Mesothelial cell of epicardium (in vitro differentiated cells): ENCODE measurements at regions not wholly inside any gene's neighbourhood (a gene's known extent, or its start where the extent isn't known, plus 50 kb on each side); places are given as distances from the start of the nearest gene placed in this dataset.

ENCODE experiments used
- DNase-seq, 2 experiments: peaks; one replicate each; pipeline ENCODE4 v3.0.0; 2021; ENCODE audit warnings: low spot score in 2 of 2; ENCODE audit not compliant: unreplicated experiment in 2 of 2
- H3K27ac Mint-ChIP-seq: 2 replicates; pipeline ENCODE4 v1.8.0; 2021; ENCODE audit warnings: mixed read lengths
- H3K27me3 Mint-ChIP-seq: 2 replicates; pipeline ENCODE4 v1.8.0; 2021; ENCODE audit warnings: low read depth, mixed read lengths
- H3K36me3 Mint-ChIP-seq: 2 replicates; pipeline ENCODE4 v1.8.0; 2021; ENCODE audit warnings: mixed read lengths
- H3K4me1 Mint-ChIP-seq: 2 replicates; pipeline ENCODE4 v1.8.0; 2021; ENCODE audit warnings: mixed read lengths
- H3K4me3 Mint-ChIP-seq: 2 replicates; pipeline ENCODE4 v1.8.0; 2021; ENCODE audit warnings: mild to moderate bottlenecking, moderate library complexity, mixed read lengths
- H3K9me3 Mint-ChIP-seq: 2 replicates; pipeline ENCODE4 v1.8.0; 2021; ENCODE audit warnings: mixed read lengths
- TF ChIP-seq, protein P1 (sequence below): fragments of 200-600 bp; sonication (generic); IDR thresholded peaks from one replicate; pipeline ENCODE4 v1.5.0; 2021; ENCODE audit warnings: antibody characterized with exemption; ENCODE audit not compliant: unreplicated experiment

DNA sequence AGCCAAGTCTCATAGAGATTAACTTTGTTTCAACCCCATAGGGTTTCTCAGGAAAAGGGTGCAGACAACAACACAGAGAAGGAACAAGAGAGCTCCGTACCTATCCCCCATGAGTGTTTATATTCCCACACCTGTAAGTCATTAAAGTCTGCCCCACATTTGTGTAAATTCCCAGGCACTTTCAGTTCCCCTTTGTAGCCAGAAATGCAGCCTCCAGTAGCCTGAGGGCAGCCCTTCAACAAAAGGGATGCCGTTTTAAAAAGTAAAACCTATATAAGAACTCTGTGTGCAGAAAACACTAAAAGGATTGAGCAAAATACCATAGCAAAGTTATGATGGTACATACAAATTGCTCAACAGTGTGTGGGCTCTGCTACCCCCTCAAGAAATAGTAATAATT, 59.7 kb upstream of the TMEM108 start:
- TF ChIP-seq, protein P1, sequence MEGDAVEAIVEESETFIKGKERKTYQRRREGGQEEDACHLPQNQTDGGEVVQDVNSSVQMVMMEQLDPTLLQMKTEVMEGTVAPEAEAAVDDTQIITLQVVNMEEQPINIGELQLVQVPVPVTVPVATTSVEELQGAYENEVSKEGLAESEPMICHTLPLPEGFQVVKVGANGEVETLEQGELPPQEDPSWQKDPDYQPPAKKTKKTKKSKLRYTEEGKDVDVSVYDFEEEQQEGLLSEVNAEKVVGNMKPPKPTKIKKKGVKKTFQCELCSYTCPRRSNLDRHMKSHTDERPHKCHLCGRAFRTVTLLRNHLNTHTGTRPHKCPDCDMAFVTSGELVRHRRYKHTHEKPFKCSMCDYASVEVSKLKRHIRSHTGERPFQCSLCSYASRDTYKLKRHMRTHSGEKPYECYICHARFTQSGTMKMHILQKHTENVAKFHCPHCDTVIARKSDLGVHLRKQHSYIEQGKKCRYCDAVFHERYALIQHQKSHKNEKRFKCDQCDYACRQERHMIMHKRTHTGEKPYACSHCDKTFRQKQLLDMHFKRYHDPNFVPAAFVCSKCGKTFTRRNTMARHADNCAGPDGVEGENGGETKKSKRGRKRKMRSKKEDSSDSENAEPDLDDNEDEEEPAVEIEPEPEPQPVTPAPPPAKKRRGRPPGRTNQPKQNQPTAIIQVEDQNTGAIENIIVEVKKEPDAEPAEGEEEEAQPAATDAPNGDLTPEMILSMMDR = no peak
- Mint-ChIP-seq H3K4me3 (no peak overlapping the region), H3K36me3 (no peaks in the 10 kb centered on the region), H3K27ac (no peak overlapping the region), H3K4me1 (no peaks in the 10 kb centered on the region), H3K27me3 (no peaks in the 10 kb centered on the region), H3K9me3 (peaks cover 5% of the 10 kb centered on the region)
- no peak for DNase-seq

DNA sequence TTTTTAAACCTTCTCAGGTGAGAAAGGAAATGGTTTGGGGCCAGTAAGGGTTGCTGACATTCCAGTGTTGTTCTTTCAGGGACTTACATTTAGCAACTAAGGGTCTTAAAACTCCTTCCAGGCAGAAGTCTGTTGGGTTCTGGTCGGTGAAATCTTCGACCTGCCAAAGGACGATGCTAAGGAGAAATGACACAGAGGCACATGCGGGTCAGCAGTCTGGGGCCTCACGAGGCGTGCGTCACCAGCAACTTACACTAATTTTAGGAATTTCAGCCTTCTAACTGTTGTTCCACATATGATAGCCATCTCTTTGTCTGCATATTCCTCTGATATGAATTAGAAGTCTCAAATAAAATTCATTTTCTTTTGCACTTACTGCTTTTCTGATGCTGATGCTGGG, 64.1 kb upstream of the TMEM108 start:
- no peak for DNase-seq
- no peak overlapping the region for H3K4me3 Mint-ChIP-seq
- TF ChIP-seq, protein P1 = no peak
- H3K4me1 Mint-ChIP-seq = no peaks in the 10 kb centered on the region
- peaks cover 4% of the 10 kb centered on the region for H3K9me3 Mint-ChIP-seq
- H3K27ac Mint-ChIP-seq = no peak overlapping the region
- H3K36me3 Mint-ChIP-seq = no peaks in the 10 kb centered on the region
- H3K27me3 Mint-ChIP-seq = no peaks in the 10 kb centered on the region

DNA sequence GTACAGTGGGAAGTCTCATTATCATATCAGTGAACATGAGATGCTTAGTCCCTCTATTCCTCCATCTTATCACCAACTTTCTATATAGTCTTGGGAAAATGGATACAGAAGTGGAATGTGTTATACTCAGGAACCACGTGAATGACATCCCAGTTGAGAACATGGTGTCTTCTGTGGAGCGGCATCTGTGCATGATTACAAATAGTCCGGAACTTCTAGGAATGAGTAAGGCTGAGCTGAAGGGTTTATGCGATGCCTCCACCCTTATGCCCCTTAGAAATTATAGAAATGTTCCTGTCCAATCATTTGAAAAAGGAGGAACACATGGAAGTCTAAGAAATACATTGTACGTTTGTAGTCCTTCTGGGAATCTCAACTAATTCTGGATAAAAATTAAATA, 64.8 kb upstream of the TMEM108 start:
- no peak for DNase-seq
- Mint-ChIP-seq H3K4me3 (no peak overlapping the region), H3K27me3 (no peaks in the 10 kb centered on the region), H3K4me1 (no peaks in the 10 kb centered on the region), H3K36me3 (no peaks in the 10 kb centered on the region), H3K9me3 (peaks cover 4% of the 10 kb centered on the region), H3K27ac (no peak overlapping the region)
- TF ChIP-seq, protein P1 = no peak

DNA sequence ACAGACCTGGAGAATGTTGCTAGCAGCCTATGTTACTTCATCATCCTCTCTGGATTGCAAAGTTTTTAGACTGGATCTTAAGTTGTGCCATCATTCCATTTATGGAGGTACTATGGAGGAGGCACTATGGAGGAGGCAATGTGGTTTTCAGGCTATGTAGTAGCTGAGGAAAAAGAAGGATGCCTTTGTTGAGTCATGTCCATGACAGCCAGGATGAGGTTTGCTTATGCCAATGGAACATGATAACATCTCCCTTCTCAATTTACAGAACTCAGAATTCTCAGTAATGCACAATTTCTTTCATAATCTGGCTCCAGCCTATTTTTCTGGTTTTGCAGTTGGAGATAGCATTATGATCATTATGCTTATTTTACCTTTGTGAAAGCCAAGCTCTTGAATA, 65.9 kb upstream of the TMEM108 start:
- Mint-ChIP-seq H3K27ac (no peak overlapping the region), H3K27me3 (peaks cover 2% of the 10 kb centered on the region), H3K4me3 (no peak overlapping the region), H3K36me3 (no peaks in the 10 kb centered on the region), H3K4me1 (no peaks in the 10 kb centered on the region), H3K9me3 (peaks cover 4% of the 10 kb centered on the region)
- DNase-seq = no peak
- TF ChIP-seq, protein P1 = no peak

DNA sequence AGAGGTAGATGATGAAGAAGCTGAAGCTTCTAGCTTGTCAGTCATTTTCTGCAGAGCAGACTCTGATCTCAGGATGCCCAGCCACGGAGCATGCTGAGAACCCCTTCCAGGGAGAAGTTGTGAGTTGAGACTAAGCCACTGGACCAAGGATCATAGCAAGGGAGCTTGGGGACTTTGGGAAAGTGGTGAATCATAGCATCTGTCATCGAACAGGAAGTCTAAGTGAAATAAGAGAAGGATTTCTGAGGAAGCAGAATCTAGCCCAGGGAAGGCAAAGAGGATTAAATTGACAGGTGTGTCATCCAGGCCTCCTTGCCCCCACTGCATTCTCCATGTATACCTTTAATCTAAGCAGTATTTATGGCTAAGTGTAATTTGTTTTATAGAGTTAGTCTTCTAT, 71.8 kb upstream of the TMEM108 start:
- H3K4me3 Mint-ChIP-seq = no peak overlapping the region
- TF ChIP-seq, protein P1 = no peak

DNA sequence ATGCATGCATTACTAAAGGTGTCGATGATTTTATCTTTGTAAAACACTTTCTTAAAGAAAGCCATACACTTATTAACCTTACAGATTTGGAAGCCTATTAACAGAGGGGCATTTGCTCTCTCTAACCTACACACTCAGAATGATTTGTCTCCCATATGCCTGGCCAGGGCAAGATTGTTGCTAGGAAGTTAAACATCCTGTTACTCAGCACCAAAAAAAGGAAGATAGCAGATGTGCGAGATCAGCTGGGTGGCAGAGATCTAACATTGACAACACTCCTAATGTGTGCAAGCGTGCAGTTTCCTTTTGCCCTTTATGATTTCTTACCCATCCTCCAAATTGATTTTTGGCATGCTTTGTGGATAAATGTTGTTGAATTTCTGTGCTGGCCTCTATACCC, 73.9 kb upstream of the TMEM108 start:
- H3K4me1 Mint-ChIP-seq = no peaks in the 10 kb centered on the region
- no peak overlapping the region for H3K4me3 Mint-ChIP-seq
- TF ChIP-seq, protein P1 = no peak
- no peak overlapping the region for H3K27ac Mint-ChIP-seq
- H3K27me3 Mint-ChIP-seq = peaks cover 14% of the 10 kb centered on the region
- no peaks in the 10 kb centered on the region for H3K9me3 Mint-ChIP-seq
- H3K36me3 Mint-ChIP-seq = no peaks in the 10 kb centered on the region
- DNase-seq = no peak

More for the DNA sequence above, 71.8 kb upstream of the TMEM108 start:
- Mint-ChIP-seq H3K9me3 (peaks cover 4% of the 10 kb centered on the region), H3K4me1 (no peaks in the 10 kb centered on the region), H3K36me3 (no peaks in the 10 kb centered on the region), H3K27me3 (peaks cover 2% of the 10 kb centered on the region), H3K27ac (no peak overlapping the region)
- DNase-seq = no peak
